ENCODE measurements at regions not wholly inside any gene's neighbourhood (a gene's known extent, or its start where the extent isn't known, plus 50 kb on each side); places are given as distances from the start of the nearest gene placed in this dataset.
A peak's percentile ranks its signal among the peaks of the same experiment; 100 is the strongest.

DNA sequence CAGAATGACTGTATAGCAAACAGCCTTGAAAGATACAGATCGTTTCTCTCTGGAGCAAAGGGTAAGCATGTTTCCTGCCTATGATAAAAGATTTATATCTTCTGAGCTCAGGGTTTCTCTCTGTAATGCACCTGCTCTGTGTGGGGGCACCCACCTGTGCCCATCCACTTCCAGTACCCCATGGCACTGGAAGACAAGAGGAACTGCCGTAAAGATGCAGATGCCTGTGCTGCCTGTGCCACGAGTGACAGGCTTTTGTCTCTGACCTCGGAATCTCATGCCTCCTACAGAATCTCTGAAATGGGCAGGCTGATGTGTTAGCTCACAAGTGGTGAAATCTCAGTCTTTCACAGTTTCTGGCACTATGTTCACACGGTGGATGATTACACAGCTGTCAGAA lies 50.3 kb upstream of the ATP11A start:
- peaks cover 10% of the 10 kb centered on the region for H3K4me1 Mint-ChIP-seq
- DNase-seq: no peak
- peaks cover 21% of the 10 kb centered on the region for H3K27me3 Mint-ChIP-seq
- H3K36me3 Mint-ChIP-seq (ENCODE audit: low read depth): no peaks in the 10 kb centered on the region
- no peak overlapping the region for H3K27ac Mint-ChIP-seq
- no peaks in the 10 kb centered on the region for H3K9me3 Mint-ChIP-seq
- intact Hi-C loops (cut with micrococcal nuclease): no loop called here
- no peak overlapping the region for H3K4me3 Mint-ChIP-seq

DNA sequence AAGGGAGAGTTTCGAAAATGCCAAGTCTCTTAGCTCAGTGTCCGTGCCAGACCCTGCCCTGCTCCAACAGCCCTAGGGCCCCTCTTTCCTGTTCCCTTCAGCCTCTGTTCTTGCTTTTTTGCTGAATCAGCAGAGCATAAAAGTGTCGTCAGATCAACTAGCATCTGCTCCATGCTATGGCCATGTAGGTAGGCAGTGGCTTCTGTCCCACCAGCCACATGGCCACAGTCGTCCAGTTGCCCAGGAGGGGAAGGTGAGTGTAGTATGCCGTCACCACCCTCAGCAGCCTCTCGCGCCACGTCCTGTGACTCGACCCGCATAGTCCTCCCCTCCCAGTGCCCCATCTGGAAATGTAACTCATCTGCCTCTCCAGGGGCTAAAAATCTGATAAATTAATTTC lies 50.9 kb upstream of the ATP11A start:
- DNase-seq: no peak
- intact Hi-C loops (cut with micrococcal nuclease): no loop called here
- Mint-ChIP-seq H3K4me3 (no peak overlapping the region), H3K9me3 (no peaks in the 10 kb centered on the region), H3K4me1 (peaks cover 10% of the 10 kb centered on the region), H3K36me3 (ENCODE audit: low read depth) (no peaks in the 10 kb centered on the region), H3K27me3 (peaks cover 21% of the 10 kb centered on the region), H3K27ac (no peak overlapping the region)

DNA sequence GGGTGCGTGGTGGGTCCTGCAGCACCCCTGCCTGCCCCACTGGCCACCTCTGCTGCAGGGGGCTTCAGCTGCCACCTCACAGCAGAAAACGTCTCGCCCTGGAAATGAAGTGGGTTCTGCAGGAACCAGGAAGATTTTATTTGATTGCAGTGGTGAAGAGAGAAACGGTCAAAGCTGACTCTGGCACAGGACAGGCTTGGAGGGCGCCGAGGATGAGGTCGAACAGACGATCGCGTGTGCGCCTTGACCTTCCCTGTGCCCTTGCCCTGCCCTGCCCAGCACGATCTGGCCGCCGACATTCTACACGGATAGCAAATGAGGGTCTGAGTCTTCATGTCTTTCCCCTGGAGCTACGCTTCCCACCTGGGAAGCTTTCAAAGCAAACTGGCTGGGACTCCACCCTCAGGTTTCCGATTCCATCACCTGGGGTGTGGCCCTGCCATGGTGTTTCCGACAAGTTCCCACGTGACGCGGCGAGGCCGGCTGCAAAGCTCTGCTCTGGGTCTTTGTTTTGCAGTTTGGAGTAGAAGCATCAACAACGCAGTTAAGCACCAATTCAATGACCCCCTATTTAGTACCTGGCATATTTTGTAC lies 50.3 kb upstream of the TUBGCP3 start:
- Mint-ChIP-seq H3K36me3 (ENCODE audit: low read depth) (no peaks in the 10 kb centered on the region), H3K4me3 (no peak overlapping the region), H3K27ac (no peak overlapping the region), H3K27me3 (peaks cover 21% of the 10 kb centered on the region), H3K9me3 (no peaks in the 10 kb centered on the region), H3K4me1 (peaks cover 10% of the 10 kb centered on the region)
- DNase-seq: peak; percentile 62
- intact Hi-C loops (cut with micrococcal nuclease): no loop called here
